LNCaP clone FGC (cell line): ENCODE measurements at regions not wholly inside any gene's neighbourhood (a gene's known extent, or its start where the extent isn't known, plus 50 kb on each side); places are given as distances from the start of the nearest gene placed in this dataset.

Experiments
- DNase-seq: peaks from one replicate; pipeline ENCODE4 v3.0.0-alpha.2; 2011; ENCODE audit warnings: low read depth
- H3K4me3 ChIP-seq: 2 replicates; pipeline ENCODE4 v1.5.1; 2011; ENCODE audit warnings: mild to moderate bottlenecking, low read depth, low read length, control low read depth
- TF ChIP-seq, protein P1 (sequence below): IDR thresholded peaks from 2 replicates; pipeline ENCODE4 v1.5.1; 2012; ENCODE audit warnings: mild to moderate bottlenecking; ENCODE audit not compliant: control insufficient read depth, insufficient read depth; ENCODE audit errors: extremely low read depth

DNA sequence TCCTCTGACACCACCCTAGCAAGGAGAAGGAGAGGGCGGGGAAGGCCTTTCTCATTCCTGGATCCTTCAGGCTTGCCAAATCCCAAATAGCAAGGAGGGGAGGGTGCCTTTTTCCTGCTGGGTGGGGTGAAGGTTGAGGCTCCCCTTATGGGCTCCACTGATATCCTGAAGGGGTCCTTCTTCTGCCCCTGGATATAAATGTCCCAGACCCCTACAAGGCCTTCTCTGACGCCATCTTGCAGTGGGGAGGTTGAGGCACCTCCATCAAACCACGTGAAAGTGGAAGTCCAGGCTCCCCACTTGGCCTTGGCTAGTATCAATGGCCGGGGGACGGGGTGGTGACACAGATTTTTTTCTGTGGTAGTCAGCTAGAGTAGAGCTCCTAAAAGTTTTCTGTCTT is 371.3 kb downstream of the GLRX3 start:
- TF ChIP-seq, protein P1, sequence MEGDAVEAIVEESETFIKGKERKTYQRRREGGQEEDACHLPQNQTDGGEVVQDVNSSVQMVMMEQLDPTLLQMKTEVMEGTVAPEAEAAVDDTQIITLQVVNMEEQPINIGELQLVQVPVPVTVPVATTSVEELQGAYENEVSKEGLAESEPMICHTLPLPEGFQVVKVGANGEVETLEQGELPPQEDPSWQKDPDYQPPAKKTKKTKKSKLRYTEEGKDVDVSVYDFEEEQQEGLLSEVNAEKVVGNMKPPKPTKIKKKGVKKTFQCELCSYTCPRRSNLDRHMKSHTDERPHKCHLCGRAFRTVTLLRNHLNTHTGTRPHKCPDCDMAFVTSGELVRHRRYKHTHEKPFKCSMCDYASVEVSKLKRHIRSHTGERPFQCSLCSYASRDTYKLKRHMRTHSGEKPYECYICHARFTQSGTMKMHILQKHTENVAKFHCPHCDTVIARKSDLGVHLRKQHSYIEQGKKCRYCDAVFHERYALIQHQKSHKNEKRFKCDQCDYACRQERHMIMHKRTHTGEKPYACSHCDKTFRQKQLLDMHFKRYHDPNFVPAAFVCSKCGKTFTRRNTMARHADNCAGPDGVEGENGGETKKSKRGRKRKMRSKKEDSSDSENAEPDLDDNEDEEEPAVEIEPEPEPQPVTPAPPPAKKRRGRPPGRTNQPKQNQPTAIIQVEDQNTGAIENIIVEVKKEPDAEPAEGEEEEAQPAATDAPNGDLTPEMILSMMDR, result no peak
- H3K4me3 ChIP-seq, result no peak overlapping the region
- DNase-seq, result no peak

DNA sequence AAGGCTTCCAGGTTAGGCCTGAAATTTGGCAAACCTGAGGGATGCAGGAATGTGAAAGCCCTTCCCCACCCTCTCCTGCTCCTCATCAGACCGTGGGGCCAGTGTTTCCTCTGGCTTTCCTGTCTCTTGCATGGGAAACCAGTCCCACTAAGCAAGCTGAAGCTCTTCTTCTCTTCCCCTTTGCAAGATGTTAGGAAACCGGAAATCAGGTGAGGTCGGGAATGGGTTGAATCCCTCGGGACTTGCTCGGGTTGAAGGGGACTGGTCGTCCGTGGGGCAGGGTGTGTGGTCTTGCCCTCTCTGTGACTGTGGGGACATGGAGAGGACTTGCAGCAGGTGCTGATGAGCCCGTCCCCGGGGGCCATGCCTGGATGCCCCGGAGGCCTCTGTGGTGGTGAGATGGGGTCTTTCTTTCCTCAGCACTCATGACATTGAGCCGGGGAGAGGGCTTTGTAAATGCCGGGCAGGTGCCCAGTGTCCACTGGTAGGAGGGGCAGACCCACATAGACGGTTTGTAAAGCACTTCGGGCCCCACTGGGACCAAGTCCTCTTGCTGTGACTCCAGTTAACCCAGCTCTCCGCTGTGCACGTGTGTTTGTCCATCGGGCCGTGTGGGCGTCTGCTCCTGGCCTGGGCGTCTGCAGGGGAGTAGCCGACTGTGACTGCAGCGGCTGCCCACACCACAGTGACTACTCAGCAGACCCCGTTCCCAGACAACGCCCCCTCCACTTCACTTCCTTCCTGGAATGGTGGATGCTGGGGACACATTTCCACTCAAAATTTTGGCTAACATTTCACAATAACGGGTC is 373.9 kb downstream of the GLRX3 start:
- H3K4me3 ChIP-seq, result no peak overlapping the region
- TF ChIP-seq, protein P1, result no peak
- no peak for DNase-seq

DNA sequence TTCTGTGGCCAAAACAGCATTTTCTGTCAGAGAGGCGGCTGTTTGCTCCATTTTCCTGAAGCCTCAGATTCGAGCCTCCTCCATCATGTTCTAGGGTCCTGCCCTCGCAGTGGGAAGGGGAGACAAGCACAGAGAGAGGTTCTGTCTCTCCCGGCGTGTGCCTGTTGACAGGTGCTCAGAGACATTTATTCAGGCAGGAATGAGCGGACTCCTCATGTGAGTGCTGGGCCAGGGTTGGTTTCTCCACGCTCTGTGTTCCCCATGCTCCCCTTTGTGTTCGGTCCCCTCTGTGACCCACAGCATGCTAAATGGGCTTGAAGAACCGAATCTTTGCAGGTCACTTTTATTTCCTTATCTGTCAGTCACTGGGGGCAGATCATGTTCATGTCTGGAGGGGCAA is 374.6 kb downstream of the GLRX3 start:
- no peak overlapping the region for H3K4me3 ChIP-seq
- TF ChIP-seq, protein P1, result no peak

DNA sequence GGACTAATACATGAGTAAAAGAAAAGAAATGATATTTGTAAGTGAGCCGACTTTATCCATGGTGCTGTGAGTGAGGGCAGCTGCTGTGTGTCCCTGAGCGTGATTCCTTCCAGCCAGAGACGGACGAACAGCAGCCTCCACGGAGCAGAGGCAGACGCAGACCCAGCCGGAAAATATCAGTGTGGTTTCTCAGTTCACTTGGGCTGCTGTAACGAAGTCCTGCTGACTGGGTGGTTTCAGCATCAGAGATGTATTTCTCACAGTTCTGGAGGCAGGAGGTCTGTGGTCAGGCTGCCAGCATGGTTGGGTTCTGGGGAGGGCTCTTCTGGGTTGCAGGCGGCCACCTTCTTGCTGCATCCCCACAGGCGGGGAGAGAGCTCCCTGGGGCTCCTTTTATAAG is 375.6 kb downstream of the GLRX3 start:
- no peak overlapping the region for H3K4me3 ChIP-seq
- DNase-seq, result no peak
- TF ChIP-seq, protein P1, result no peak

More for the DNA sequence above, 374.6 kb downstream of the GLRX3 start:
- DNase-seq, result no peak

DNA sequence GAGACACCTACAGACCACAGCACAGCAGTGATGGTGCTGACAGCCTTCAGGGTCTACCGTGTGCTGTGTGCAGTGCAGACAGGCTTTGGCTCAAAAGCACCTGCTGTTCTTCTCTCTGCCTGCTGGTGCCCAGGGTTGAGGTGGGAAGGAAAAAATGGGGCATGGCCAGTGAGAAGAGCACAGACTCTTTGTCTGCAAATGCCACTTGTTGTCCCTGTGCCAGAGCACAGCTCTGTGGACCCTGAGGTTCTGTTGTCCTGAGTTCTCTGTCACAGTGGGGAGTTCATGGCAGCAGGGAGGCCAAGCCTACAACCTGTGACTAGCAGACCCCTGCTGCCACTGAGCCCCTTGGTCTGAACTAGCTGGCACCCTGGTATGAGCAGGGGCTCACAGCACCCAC is 376.7 kb downstream of the GLRX3 start:
- H3K4me3 ChIP-seq, result no peak overlapping the region
- no peak for DNase-seq
- TF ChIP-seq, protein P1, result no peak

DNA sequence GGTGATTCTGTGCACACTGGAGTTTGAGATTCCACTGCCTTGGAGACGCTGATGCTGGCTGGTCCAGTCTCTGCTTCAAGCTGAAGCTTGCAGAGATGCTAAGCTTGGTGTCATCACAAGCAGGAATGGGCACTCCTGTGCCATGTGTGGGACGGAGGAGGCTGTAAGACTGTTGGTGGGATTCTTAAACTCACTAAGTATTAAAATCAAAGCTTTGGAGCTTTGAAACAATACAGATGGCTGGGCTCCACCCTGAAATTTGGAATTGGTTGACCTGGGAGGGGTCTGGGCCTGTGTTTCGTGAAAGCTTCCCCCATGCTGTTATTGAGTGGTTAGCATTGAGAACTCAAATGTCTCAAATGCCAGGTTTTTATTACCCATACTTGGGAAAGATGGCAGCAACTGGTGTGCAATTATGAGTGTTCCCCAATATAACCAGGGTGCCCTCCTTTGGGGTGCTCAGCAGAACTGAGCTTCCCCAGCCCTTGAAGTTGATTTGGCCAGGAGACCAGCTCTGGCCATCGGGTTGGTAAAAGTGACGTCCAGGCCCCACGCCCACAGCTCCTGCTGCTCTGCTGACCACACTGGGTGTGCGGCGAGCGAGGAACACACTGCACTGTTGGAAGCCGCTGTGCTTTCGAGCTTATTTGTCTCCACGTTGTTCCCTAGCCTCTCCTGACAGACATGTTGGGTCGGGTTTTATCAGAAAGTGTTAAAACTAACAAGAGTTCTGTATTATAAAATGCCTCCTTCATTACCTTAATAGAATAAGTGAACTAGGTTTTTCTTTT is 377.7 kb downstream of the GLRX3 start:
- no peak for DNase-seq
- no peak overlapping the region for H3K4me3 ChIP-seq
- TF ChIP-seq, protein P1, result no peak
